Dermis blood vessel endothelial cell (primary cell): ENCODE measurements at regions not wholly inside any gene's neighbourhood (a gene's known extent, or its start where the extent isn't known, plus 50 kb on each side); places are given as distances from the start of the nearest gene placed in this dataset.
A peak's percentile ranks its signal among the peaks of the same experiment; 100 is the strongest.
"Not testable (repeated sequence)": the region's sequence is repeated elsewhere in the genome, so short reads cannot be mapped to it uniquely, and the experiment has no call there.

Experiments
- DNase-seq: peaks from one replicate; pipeline ENCODE4 v3.0.0; 2010

GRCh38 chr5:158473016-158473635 is 614.2 kb upstream of the CLINT1 start:
- no peak for DNase-seq

DNA sequence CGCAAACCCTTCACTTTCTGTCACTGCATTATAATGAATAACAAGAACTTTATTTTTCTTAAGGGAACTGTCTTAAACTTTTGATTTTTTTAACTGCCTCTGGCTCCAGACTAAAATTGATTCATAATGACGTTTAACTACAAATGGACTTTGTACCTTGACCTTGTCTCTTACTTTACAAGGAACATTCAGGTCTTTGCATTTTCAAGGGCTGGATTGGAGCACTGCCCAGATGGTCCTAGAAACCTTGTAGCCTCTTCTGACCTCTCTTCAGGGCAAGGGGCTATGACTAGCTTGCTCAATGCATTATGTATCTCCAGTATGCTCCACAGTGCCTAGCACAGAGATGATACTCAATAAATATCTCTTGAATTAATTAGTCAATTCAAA is 612.6 kb upstream of the CLINT1 start:
- DNase-seq = no peak

- DNase-seq = no peak
Measured at GRCh38 chr5:158470764-158471534, 612.0 kb upstream of the CLINT1 start.

- DNase-seq = no peak
Measured at GRCh38 chr5:158468444-158468843, 609.5 kb upstream of the CLINT1 start.

- DNase-seq = no peak
Measured at GRCh38 chr5:158466191-158466590, 607.2 kb upstream of the CLINT1 start.

DNA sequence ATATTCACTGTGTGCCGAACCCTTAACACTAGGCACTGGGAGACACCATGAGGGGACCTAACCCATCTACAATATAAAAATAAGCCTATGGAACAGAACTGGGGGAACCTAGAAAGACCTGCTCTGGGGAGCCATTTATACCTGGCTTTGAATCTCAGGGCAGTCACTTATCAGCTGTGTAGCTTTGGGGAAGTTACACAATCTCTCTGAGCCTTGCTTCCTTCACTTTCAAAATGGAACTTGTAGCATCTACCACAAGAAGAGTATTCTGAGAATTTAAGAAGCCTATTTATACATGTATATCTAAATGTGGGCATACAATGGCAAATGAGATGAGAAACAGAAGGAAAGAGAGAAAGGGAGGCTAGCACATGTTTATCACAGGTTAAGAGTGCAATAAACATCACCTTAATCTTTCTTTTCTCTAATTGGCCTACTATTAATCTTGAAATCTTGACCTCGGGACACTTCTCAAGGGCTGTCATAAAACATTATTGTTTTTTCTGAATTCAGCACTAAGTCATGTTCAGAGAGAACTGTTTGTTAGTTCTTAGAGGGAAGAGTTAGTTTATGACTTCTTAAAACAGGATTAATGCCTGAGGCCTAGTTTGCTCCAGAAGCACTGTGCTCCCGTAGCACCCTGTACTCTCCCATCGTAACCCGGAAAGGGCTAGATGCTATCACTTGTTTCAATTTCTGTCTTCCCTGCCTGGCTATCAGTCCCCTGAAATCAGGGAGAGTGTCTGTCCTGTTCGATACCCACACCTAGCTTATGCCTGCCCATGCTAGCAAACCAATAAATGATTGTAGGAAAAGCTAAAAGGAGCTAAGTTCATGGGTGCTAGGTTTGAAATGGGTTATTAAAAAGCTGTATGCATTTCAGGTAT is 606.4 kb upstream of the CLINT1 start:
- no peak for DNase-seq

- no peak for DNase-seq
Measured at GRCh38 chr5:158464383-158464782, 605.4 kb upstream of the CLINT1 start.

- no peak for DNase-seq
Measured at GRCh38 chr5:158463938-158464337, 605.0 kb upstream of the CLINT1 start.

- no peak for DNase-seq
Measured at GRCh38 chr5:158463188-158463587, 604.2 kb upstream of the CLINT1 start.

- no peak for DNase-seq
Measured at GRCh38 chr5:158462349-158463114, 603.6 kb upstream of the CLINT1 start.

- DNase-seq = no peak
Measured at GRCh38 chr5:158461240-158461854, 602.4 kb upstream of the CLINT1 start.

GRCh38 chr5:158458086-158458485 is 599.1 kb upstream of the CLINT1 start:
- no peak for DNase-seq

- peak; percentile 53 for DNase-seq
Measured at GRCh38 chr5:158456756-158457155, 597.8 kb upstream of the CLINT1 start.

DNA sequence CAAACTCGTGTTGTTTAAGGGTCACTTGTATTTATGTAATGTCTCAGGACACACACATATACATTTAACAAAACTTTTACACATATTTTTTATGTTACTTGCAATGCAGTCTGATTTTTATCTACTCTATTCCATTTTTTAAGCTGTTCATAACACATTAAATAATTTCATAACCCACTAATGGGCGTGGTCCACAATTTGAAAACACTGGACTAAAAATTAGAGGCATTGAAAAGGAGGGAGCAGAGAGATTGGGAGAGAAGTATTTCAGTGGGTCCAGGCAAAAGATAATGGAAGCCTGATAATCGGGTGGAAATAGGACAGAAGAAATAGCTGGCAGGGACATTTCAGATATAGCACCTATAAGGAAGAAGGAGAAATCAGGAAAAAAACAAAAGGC is 597.3 kb upstream of the CLINT1 start:
- DNase-seq = no peak

DNA sequence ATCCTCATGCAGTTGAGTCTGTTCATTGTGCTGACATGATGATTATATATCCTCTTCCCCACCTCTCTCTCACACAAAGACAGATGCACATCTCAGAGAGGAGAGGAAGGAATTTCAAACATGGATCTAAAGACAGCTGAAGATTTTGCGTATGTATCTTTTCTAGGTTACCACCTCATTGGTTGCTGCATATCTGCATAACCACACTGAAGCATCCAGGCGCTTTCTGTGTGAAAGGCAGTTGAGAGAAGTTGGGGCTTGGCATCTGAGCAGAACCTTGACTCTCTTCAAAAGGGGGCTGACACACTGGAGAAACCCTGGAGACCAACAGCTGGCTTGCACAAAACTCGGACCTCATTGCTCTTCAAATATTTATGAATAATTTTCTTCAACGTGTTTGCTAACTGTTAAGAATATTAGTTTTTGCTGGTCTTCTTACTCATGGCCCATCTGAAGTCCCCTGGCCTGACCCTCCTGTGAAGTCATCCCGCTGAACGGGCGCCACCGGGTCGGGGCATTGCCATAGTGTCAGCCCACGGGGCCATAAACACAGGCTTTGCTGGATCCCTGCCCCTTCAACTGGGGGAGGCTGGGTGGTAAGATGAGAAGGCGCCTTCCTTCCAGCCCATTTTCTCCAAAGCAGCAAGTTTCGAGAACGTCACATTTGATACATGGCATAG is 593.2 kb upstream of the CLINT1 start:
- DNase-seq = no peak

GRCh38 chr5:158451203-158451992 is 592.5 kb upstream of the CLINT1 start:
- DNase-seq = no peak

- no peak for DNase-seq
Measured at GRCh38 chr5:158450751-158451171, 591.8 kb upstream of the CLINT1 start.

DNA sequence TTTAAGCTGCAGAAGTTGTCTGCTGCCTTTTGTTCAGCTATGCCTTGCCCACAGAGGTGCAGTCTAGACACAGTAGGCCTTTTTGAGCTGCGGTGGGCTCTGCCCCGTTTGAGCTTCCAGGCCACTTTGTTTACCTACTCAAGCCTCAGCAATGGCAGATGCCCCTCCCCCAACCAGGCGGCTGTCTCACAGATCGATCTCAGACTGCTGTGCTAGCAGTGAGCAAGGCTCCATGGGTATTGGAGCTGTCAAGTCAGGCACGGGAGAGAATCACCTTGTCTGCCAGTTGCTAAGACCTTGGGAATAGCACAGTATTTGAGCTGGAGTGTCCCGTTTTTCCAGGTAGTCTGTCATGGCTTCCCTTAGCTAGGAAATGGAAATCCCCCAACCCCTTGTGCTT is 587.8 kb upstream of the CLINT1 start:
- not testable (repeated sequence) for DNase-seq

GRCh38 chr5:158439204-158439603 is 580.3 kb upstream of the CLINT1 start:
- DNase-seq = not testable (repeated sequence)

DNA sequence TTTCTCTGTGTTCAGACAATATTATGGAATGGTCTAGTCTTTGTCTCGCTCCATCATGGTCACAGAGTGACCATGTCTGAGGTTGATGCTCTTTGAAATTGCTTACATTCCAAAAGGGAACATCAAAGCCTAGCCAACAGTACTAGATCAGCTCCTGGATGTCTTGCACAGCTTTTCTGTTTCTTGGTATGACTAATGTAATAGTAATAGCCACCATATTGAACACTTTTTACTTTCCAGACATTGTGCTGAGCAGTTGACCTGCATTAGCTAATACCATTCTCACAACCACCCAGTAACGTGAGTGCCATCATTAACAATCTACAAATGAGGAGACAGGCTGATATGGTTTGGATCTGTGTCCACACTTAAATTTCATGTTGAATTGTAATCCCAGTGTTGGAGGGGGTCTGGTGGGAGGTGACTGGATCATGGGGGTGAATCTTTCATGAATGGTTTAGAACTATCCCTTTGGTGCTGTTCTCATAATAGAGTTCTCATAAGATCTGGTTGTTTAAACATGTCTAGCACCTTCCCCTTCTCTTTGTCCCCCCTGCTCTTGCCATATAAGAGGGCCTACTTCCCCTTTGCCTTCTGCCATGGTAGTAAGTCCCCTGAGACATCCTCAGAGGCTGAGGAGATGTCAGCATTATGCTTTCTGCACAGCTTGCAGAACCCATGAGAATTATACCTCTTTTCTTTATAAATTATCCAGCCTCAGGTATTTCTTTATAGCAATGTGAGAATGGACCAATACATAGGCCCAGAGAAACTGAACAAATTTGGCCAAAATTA is 577.5 kb upstream of the CLINT1 start:
- DNase-seq = no peak
